Spleen (tissue), 7 donors: ENCODE measurements at regions not wholly inside any gene's neighbourhood (a gene's known extent, or its start where the extent isn't known, plus 50 kb on each side); places are given as distances from the start of the nearest gene placed in this dataset.

Experiments used
- POLR2A ChIP-seq, 3 donors: fragments of 450-650 bp; IDR thresholded peaks; one replicate each; pipeline ENCODE4 v1.5.1; 2017; ENCODE audit warnings: antibody characterized with exemption in 3 of 3, mild to moderate bottlenecking in 1 of 3
- POLR2AphosphoS5 ChIP-seq, 3 donors: sonication (generic); formaldehyde crosslinking; IDR thresholded peaks; one replicate each; pipeline ENCODE4 v1.5.1; 2017; ENCODE audit warnings: antibody characterized with exemption in 3 of 3
- TF ChIP-seq, protein P1 (sequence below), 11 experiments: fragments of 200-600 bp in 7 of 11; fragments of 450-650 bp in 4 of 11; sonication (generic) in 4 of 11; IDR thresholded peaks in 8 of 11; conservative IDR thresholded peaks in 3 of 11; 1 replicate in 7 of 11; 2 replicates in 4 of 11; pipeline versions ENCODE4 v1.4.0 to v1.8.0; 2016 to 2021; ENCODE audit warnings: antibody characterized with exemption in 11 of 11, inconsistent platforms in 4 of 11, mild to moderate bottlenecking in 1 of 11
- donor health status: DM: no; HTN: no; CAD: no; lungs with moderate emphysema.
- donor health status: DM: no; HTN: no; CAD: no.
- donor health status: DM: no; HTN: no; CAD: no.

DNA sequence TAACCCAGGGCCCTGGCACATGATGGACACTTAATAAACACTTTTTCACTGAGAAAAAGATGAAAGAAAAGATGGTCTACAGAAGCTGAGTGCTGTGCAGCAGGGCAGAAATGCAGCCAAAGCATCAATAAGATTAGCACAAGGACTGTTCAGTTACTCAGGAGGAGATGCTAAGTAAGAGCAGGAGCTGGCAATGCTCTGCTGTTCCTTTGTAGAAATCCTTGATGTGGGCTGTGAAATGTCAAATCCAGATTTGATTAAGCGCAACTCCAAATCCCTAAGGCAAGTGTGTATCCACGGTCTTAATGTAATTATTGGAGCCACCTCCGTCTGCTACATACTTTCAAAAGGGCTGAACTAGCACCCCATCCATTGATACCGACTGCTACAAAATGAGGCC, 151.8 kb upstream of the BTG1 start:
- TF ChIP-seq, protein P1, sequence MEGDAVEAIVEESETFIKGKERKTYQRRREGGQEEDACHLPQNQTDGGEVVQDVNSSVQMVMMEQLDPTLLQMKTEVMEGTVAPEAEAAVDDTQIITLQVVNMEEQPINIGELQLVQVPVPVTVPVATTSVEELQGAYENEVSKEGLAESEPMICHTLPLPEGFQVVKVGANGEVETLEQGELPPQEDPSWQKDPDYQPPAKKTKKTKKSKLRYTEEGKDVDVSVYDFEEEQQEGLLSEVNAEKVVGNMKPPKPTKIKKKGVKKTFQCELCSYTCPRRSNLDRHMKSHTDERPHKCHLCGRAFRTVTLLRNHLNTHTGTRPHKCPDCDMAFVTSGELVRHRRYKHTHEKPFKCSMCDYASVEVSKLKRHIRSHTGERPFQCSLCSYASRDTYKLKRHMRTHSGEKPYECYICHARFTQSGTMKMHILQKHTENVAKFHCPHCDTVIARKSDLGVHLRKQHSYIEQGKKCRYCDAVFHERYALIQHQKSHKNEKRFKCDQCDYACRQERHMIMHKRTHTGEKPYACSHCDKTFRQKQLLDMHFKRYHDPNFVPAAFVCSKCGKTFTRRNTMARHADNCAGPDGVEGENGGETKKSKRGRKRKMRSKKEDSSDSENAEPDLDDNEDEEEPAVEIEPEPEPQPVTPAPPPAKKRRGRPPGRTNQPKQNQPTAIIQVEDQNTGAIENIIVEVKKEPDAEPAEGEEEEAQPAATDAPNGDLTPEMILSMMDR (IDR thresholded peaks at IDR 0.05 in 8 of 11, conservative IDR thresholded peaks at IDR 0.05 in 3 of 11): no peak
- TF ChIP-seq POLR2AphosphoS5 (IDR thresholded peaks at IDR 0.05): no peak
- TF ChIP-seq POLR2A (IDR thresholded peaks at IDR 0.05): no peak
